ENCODE measurements at regions not wholly inside any gene's neighbourhood (a gene's known extent, or its start where the extent isn't known, plus 50 kb on each side); places are given as distances from the start of the nearest gene placed in this dataset.

DNA sequence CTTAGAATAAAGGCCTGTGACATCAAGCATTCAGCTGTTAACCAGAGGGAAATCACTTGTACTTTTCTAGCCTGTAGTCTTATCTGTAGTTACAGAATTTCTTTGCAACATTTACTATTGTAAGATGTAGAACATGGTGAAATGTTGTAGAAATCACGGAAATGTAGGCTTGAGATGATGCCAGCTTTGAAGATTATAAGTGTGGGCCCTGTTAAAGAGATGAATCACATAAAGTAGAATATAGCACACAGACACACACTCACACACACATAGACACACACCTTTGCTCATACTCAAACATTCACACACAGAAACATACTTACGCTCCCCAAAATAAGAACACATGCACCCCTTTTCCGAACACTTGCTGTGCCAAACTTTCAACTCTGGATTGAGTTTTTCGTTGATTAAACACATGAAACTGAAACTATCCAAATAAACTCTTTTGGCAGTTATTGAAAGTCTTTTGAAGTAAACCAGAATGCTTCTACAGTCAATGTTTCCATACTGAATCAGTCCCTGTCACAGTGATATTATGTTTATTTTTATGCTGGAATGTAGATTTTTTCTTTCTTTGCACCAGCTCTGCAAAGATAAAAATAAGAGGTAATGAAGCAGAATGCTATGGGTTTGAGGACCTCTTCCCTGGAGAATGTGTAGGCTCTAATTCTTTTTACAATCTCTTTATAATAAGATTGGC lies 230.3 kb upstream of the MEOX2 start:
- in situ Hi-C loops (cut with HindIII; ENCODE audit: low sequenced_read_pairs) = no loop called here
- no peak for DNase-seq (ENCODE audit: low spot score)

DNA sequence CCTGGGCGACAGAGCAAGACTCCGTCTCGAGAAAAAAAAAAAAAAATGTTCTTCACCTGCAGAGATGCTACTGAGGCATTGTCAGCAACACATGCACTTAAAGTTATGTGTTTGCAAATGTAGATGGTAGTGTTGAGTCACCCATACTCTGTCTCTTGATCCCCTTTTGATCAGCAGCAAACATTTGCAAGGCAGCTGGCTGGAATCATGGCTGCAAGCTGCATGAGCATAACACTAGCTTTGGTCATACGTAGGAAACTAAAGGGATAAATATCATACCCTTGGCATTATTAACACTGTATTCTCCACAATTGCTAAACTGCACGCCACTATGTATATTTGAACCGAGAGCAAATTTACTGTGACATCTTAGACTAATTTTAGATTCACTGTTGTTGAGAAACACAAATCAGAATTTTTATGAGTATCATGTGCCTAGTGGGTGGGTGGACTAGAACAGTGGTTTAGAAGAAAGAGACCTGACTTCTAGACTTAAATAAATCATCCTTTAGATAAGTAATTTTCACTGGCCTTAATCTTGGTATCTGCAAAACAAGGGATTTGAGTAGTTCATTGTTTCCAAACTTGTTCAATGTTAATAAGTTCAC lies 229.3 kb upstream of the MEOX2 start:
- no peak for DNase-seq (ENCODE audit: low spot score)
- in situ Hi-C loops (cut with HindIII; ENCODE audit: low sequenced_read_pairs) = no loop called here

DNA sequence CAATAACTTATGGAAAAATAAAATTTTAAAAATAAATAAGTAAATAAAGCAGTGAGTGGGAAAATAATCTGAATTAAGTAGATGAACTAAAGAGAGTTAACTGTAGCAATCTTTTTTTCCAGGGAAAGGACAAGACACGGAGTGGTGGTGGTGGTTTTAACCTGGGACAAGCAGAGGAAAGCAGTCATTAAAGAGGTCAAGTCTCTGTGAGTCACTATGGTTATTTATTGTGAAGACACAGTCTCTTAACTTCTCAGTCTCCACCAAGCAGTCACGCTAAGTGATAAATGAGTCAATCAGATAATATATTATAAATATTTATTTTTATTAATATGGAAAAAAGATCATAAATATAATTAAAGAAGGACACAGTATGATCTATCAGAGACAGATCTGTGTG lies 228.1 kb upstream of the MEOX2 start:
- in situ Hi-C loops (cut with HindIII; ENCODE audit: low sequenced_read_pairs) = no loop called here
- DNase-seq (ENCODE audit: low spot score) = no peak

DNA sequence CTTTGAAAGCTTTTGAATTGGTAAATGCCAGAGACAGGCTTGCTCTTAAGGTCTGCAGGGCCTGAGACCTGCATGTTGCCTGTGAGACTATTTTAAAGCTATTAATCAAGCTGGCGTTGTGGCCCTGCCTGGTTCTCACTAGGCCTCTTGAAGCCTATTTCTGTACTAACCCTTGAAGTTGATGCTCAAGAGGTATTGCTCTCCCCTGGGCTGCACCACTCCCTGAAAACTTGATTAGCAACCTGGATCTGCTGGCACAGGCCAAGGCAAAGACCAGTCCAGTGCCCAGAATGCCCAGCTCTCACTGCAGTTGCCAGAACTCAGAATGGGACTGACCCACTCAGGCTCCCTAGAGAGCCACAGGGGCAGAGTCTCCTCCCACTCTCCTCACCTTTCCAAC lies 220.0 kb upstream of the MEOX2 start:
- no peak for DNase-seq (ENCODE audit: low spot score)
- in situ Hi-C loops (cut with HindIII; ENCODE audit: low sequenced_read_pairs) = no loop called here

DNA sequence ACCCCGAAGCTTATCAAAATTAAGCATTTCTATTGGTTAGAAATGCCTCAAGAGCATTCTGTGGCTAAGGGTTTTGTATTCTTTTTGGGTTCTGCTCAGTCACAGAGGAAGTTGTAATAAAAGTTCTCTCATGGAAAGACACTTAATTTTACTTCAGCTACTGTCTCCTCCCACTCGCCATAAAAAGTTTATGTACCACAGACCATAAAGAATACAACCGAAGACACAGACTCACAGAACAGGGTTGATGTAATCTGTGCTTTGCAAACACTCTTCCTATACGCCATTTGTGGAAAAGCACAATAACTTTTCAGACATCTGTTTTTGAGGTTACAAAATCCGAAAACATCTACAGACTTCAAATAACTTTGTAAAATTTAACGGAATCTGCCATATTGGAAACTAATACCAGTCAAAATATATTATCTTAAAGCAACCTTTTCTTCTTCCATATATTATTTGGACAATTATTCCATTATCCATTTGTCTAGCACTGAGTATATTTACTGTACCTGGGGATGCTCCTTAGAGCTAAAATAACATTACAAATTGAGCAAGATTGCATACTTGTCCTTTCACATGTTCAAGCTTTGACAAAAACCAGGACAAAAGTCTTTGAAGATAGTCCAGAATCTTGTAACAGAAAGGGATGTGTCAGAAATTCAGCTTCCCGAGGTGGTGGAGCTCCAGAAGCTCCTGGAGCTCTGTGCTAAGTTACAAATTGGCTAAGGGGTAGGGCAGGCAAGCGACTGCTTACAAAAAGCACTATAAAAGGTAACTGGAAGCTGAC lies 219.0 kb upstream of the MEOX2 start:
- in situ Hi-C loops (cut with HindIII; ENCODE audit: low sequenced_read_pairs) = no loop called here
- DNase-seq (ENCODE audit: low spot score) = no peak

DNA sequence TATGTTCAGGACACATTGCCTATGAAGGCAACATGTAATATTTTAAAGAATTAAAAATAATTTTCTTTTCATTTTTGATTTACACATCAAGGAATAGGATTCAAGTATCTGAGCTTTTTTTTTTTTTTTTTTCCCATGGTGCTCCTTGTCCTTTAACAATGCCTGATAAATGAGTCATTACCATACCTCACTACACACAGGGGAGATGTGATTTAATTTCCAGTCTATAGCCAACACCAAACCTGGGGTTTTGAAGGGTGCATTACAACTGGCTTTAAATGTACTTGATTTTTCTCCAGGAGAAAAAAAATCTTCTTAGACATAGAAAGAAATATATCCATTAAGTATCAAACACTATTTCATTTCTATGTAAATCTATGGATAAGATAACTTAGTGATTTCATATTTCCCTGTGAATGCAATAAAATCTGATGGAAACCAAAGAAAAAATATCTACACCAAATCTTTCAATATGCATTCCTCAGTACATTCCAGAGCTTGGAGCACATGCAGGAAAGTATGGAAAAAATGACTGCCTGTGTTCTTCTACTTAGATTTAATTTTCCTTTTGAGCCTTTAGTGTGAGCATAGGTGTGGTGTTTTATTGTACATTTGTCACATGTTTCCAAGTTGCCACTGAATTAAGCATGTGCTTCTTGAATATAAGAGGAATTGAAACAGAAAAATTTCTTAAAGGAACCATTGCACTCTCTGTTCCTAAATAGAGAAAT lies 204.8 kb upstream of the MEOX2 start:
- in situ Hi-C loops (cut with HindIII; ENCODE audit: low sequenced_read_pairs) = no loop called here
- DNase-seq (ENCODE audit: low spot score) = no peak

DNA sequence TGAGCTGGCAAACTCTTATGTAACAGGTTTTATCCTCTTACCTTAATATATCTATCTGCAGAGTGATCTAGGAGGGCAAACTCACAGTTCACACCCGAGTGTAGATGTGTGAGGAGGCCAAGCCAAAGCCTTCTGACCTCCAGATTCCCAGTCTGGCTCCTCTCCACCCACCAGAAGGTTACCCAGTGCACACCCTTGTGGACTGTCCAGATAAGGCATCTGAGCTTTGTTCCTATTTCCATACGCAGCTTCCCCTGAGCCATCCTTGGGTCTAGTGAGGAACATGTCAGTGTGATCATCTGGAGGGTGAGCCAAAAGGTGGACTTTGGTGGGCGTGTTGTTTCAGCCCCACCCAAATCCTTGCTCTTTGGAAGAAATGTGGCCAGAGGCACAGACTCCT lies 203.0 kb upstream of the MEOX2 start:
- DNase-seq (ENCODE audit: low spot score) = no peak
- in situ Hi-C loops (cut with HindIII; ENCODE audit: low sequenced_read_pairs) = no loop called here

DNA sequence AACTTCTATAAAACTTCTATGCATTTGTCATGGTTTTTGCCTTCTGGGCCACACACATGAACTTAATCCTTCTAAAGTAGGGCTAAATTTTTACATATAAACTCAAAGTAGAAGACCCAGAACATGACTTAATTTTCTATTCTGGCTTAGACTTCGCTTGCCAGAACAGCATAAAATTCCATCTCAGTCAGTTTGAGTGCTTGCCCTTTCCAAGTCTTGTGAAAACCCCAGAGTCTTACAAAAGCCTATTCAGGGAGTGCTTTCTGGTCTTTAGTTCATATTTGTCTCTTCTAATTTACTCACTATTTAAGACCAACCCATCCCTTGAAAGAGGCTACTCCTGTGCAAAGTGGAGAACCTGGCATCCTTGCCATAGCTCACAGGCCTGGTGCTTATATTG lies 201.6 kb upstream of the MEOX2 start:
- in situ Hi-C loops (cut with HindIII; ENCODE audit: low sequenced_read_pairs) = no loop called here
- DNase-seq (ENCODE audit: low spot score) = no peak

DNA sequence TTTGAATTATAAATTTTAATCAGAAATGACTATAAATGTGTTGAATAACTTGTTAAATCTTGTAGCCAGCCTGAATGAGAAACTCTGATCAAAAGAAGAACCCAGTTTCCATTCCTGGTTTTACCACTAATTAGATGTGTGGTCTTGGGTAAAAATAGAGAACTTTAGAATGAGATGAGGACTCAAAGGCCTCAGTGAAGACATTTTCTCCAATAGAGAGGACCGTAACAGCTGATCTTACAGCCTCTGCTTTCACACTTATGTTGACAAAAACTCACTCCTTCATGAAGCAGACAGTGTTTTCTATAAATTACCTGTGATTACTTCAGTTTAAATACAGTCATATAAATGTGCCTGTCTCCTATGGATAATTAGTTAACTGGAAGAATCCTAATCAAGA lies 200.1 kb upstream of the MEOX2 start:
- in situ Hi-C loops (cut with HindIII; ENCODE audit: low sequenced_read_pairs) = no loop called here

DNA sequence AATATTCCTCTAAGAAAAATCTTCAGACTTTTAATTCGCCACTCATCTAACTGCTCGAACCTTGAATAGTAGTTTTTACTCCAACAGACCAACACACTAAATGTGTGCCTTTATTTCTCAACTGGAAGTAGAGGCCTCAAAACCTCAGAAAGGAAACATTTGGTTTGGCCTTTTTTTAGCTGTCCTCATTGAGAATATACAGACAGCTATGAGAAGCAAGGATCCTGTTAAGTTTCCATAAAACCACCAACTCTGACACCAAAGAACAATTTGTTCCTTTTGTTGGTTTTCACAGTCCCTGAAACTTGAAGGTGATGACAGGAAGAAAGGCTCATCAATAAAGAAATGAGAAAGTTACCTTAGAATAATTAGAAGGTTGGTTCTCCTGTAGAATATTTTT lies 199.2 kb upstream of the MEOX2 start:
- DNase-seq (ENCODE audit: low spot score) = no peak
- in situ Hi-C loops (cut with HindIII; ENCODE audit: low sequenced_read_pairs) = no loop called here

More for the DNA sequence above, 200.1 kb upstream of the MEOX2 start:
- no peak for DNase-seq (ENCODE audit: low spot score)

DNA sequence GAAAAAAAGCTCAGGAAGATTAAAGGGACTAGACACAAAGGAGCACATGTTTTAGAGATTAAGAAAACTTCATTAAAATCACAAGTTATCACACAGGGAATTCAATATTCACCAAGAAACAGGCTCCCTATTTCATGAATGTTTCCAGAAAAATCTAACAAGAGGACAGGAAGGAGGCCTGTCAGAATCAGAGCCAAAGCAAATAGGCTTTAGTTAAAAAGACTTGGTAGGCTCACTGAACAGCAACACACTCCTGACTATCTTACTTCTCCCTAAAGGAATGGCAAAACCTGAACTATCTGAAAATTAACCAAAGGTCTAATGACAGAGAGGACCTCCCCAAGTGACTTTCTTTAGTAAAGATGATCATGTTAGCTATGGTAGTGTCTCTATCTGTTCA lies 188.3 kb upstream of the MEOX2 start:
- in situ Hi-C loops (cut with HindIII; ENCODE audit: low sequenced_read_pairs) = no loop called here
- no peak for DNase-seq (ENCODE audit: low spot score)

DNA sequence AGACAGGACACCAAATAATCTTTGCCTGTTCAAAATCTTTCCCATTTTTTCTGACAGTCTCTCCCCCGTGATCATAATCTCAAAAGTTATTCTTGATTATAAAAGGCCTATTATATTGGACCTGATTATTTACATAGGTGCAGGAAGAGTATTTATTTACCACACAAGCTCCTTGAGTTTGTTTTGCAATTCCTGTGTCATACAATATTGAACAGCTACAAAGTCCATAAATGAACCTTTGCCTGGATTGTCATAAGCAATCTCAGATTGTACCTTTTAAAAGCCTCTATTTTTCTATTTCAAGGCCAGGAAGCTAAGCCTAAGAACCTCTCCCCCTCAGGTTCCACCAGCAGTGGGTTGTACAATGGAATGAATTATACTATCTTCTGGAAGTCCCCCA lies 183.9 kb upstream of the MEOX2 start:
- in situ Hi-C loops (cut with HindIII; ENCODE audit: low sequenced_read_pairs) = no loop called here
- no peak for DNase-seq (ENCODE audit: low spot score)

DNA sequence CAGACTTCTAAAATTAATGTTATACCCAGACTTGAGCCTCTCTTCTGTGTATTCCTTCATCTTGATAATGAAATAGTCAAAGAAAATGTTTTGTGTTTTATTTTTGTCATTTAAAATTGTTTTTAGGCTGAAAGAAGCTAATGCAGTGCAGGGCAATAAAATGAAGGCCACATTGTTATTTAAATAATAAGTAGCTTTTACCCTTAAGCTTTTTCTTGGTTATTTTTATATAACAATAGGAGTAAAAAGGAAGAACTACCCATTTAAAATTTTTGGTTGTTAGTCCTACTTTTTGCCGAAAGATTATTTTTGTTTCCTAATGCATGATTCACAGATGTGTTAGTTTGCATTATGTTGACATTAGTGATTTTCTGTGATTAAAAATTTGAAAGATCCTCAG lies 181.0 kb upstream of the MEOX2 start:
- DNase-seq (ENCODE audit: low spot score) = no peak
- in situ Hi-C loops (cut with HindIII; ENCODE audit: low sequenced_read_pairs) = no loop called here

DNA sequence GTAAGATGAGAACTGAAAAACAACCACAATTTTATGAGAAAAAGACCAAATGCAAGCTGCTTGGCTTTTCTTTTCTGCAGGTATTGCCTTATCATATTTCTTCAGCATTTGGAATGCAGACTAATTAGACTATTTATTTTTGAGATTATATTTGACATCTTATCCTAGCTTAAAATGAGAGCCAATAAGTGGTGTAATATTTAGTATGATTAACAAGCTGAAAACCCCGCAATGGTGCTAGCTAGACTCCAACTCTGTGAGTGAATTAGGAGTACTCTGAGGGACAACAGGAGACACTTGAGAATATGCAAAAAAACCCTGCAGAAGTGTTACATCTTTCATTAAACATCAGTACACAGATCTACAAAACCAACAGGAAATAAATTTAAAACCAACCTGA lies 180.3 kb upstream of the MEOX2 start:
- no peak for DNase-seq (ENCODE audit: low spot score)
- in situ Hi-C loops (cut with HindIII; ENCODE audit: low sequenced_read_pairs) = no loop called here

DNA sequence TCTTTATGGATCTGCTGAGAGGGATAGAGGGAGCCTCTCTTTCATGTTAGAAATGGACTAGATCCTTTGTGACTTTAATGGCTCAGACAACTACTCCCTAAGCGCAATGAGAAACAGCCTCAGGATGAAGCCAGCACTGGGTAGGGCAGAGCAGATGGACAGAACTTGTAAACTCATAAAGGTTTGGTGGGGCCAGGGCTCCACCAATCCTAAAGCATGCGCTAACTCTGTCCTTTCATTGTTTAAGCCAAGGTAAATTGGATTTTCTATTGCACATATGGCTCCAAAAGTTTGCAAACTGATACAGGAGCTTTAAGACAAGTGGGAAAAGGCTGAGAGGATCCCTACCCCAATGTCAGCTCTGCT lies 178.1 kb upstream of the MEOX2 start:
- DNase-seq (ENCODE audit: low spot score) = no peak
- in situ Hi-C loops (cut with HindIII; ENCODE audit: low sequenced_read_pairs) = no loop called here

DNA sequence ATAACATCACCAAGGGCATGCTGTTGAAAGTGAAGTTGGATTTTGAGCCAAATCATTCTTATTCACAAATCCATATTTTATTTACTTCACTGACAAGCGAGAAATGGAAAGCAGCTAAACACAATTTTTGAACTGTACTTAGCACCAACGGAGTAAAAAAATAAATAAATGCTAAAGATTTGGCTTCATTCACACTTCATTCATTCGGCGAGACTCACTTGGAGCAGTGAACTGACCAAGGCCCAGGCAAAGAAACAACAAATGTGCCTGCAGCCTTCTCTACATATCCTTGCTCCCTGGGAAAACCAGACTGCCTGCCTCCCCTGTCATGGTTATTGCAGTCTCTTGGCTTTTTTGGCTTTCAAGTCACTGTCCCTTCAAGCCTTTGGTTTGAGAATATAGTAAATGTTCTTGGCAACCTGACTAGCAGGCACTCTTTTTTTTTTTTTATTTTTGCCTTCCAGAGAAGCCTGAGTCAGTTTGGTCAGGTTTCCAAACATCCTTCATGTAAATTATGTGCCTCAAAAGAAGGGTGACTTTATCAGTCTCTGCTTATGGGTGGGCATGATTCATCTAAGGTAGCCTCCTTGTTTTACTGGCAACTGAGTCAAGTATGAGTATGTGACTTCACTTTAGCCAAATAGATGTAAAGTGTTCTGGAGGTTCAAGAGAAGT lies 177.6 kb upstream of the MEOX2 start:
- in situ Hi-C loops (cut with HindIII; ENCODE audit: low sequenced_read_pairs) = no loop called here
- DNase-seq (ENCODE audit: low spot score) = no peak

DNA sequence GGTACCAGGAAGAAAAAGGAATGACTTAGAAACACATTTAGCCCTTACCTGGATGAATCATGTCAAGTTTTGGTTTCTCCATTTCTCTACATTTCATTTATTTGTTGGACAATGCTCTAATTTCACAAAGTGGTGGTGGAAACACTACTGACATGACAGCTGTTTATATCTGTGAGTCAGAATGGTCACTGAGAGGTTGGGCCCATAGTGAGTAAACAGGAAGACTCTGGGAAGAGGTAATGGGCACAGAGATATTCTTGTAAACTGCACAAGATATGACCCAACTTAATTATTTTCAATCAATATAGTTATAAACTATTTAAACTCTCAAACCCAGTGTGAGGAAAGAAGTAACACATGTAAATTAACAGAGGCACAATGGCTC lies 176.3 kb upstream of the MEOX2 start:
- no peak for DNase-seq (ENCODE audit: low spot score)
- in situ Hi-C loops (cut with HindIII; ENCODE audit: low sequenced_read_pairs) = no loop called here

DNA sequence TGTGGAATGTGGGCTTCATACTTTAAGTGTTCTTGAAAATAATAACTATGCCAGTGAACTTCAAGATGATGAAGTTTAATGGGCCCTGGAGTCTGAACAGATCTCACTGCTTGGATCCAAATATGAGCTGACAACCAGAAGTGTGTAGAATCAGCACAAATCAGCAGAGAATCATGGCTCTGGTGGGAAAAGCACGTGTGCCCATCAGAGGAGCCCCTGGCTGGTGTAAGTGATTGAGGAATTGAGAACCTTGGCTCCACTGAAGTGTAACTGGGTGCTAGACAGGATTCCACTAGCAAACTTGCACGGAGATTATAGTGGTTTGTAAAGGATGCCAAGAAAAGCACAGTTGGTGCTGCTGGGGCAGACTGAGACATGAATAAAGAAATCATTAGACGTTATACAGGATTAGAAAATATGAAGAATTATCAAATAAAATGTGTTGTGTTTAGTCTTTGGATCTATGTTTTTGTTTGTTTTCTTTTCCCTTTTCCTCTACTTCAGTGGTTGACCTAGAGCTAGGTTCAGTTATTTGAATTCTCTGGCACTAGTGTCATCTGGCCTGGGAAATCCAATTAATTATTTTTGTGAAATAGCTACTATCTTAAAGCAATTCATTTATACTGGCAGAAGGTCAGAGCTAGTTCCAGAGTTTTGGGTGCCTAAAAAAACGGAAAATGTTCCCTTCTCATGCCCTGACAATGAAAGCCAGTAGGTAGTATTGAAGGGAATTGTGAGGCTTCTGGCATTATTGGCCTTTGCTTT lies 175.7 kb upstream of the MEOX2 start:
- DNase-seq (ENCODE audit: low spot score) = no peak
- in situ Hi-C loops (cut with HindIII; ENCODE audit: low sequenced_read_pairs) = no loop called here

Data from G401 (cell line).